MCF 10A (cell line): ENCODE measurements at regions not wholly inside any gene's neighbourhood (a gene's known extent, or its start where the extent isn't known, plus 50 kb on each side); places are given as distances from the start of the nearest gene placed in this dataset.

Source experiments
- BruUV-seq: library from RNA; stranded (reverse); fragments of 400-500 nt; replicated peaks from 2 replicates; lab custom pipeline; 2021; lab: Mats Ljungman, UMichigan
- CTCF ChIA-PET: fragments of 300-600 bp; sonication (Branson Sonifier 250); formaldehyde crosslinking; extraction: SDS; loops from one replicate; lab custom pipeline; 2021; ENCODE audit warnings: antibody characterized with exemption, inconsistent platforms; lab: Yijun Ruan, JAX
- POLR2A ChIA-PET: fragments of 300-600, 350-650 bp; sonication (Branson Sonifier 250); formaldehyde crosslinking; extraction: SDS; loops from one replicate; lab custom pipeline; 2020; ENCODE audit warnings: antibody characterized with exemption, inconsistent platforms; lab: Yijun Ruan, JAX
- DNase-seq: peaks from one replicate; pipeline ENCODE4 v3.0.0-alpha.2; 2018; ENCODE audit not compliant: unreplicated experiment
- H3K27ac Mint-ChIP-seq: one replicate; pipeline ENCODE4 v1.8.0; 2022; ENCODE audit warnings: mild to moderate bottlenecking, low read depth, mixed read lengths; ENCODE audit not compliant: unreplicated experiment
- H3K27me3 Mint-ChIP-seq: one replicate; pipeline ENCODE4 v1.8.0; 2022; ENCODE audit warnings: mixed read lengths; ENCODE audit not compliant: insufficient read depth, unreplicated experiment
- H3K36me3 Mint-ChIP-seq: one replicate; pipeline ENCODE4 v1.8.0; 2022; ENCODE audit warnings: mild to moderate bottlenecking, moderate library complexity, mixed read lengths; ENCODE audit not compliant: insufficient read depth, unreplicated experiment
- H3K4me1 Mint-ChIP-seq: one replicate; pipeline ENCODE4 v1.8.0; 2022; ENCODE audit warnings: mixed read lengths; ENCODE audit not compliant: insufficient read depth, unreplicated experiment
- H3K4me3 Mint-ChIP-seq: one replicate; pipeline ENCODE4 v1.8.0; 2022; ENCODE audit warnings: mild to moderate bottlenecking, moderate library complexity, mixed read lengths; ENCODE audit not compliant: unreplicated experiment
- H3K9me3 Mint-ChIP-seq: one replicate; pipeline ENCODE4 v1.8.0; 2022; ENCODE audit warnings: mixed read lengths; ENCODE audit not compliant: unreplicated experiment
- intact Hi-C: fragments of 100-400 bp; cut with micrococcal nuclease; formaldehyde crosslinking; loops from 2 replicates; pipeline ENCODE4 v1.14.1; 2022
- TF ChIP-seq, protein P1 (sequence below): fragments of 200-600 bp; IDR thresholded peaks from one replicate; pipeline ENCODE4 v1.8.0; 2022; ENCODE audit warnings: antibody characterized with exemption, mild to moderate bottlenecking; ENCODE audit not compliant: unreplicated experiment

DNA sequence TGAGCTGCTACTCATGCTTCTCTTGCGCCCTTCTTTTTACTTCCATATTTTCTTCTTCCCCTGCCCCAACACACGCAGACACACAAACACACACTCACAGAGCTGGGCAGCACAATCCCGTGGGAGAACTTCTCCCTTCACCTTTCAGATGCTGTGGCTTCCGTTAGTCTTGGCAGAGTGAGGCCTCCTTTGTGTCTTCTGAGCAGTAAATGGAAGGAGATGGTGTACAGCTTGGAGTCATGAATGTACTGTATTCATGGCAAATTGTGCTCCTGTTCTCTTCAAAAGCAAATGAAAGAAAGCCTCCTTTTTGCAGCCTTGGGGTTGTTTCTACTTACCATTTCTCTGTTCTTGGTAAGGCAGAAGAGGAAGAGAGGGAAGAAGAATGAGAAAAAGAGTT lies 456.6 kb upstream of the TLE4 start:
- TF ChIP-seq, protein P1, sequence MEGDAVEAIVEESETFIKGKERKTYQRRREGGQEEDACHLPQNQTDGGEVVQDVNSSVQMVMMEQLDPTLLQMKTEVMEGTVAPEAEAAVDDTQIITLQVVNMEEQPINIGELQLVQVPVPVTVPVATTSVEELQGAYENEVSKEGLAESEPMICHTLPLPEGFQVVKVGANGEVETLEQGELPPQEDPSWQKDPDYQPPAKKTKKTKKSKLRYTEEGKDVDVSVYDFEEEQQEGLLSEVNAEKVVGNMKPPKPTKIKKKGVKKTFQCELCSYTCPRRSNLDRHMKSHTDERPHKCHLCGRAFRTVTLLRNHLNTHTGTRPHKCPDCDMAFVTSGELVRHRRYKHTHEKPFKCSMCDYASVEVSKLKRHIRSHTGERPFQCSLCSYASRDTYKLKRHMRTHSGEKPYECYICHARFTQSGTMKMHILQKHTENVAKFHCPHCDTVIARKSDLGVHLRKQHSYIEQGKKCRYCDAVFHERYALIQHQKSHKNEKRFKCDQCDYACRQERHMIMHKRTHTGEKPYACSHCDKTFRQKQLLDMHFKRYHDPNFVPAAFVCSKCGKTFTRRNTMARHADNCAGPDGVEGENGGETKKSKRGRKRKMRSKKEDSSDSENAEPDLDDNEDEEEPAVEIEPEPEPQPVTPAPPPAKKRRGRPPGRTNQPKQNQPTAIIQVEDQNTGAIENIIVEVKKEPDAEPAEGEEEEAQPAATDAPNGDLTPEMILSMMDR, result no peak
- no peaks in the 10 kb centered on the region for H3K9me3 Mint-ChIP-seq
- no peak for DNase-seq
- H3K27ac Mint-ChIP-seq, result no peak overlapping the region
- ChIA-PET CTCF (interaction anchor here (0.6 to 0.9 kb wide), 2 partner anchors 116 to 147 kb away, joined by 3 read pairs; no protein-coding TSS in a partner anchor), POLR2A (interaction anchor here (0.9 kb wide), 1 partner anchor 11 kb away, joined by 4 read pairs; no protein-coding TSS in a partner anchor)
- no peaks in the 10 kb centered on the region for H3K4me1 Mint-ChIP-seq
- intact Hi-C loops, result no loop called here
- no peaks in the 10 kb centered on the region for H3K27me3 Mint-ChIP-seq
- H3K4me3 Mint-ChIP-seq, result no peak overlapping the region
- no peaks in the 10 kb centered on the region for H3K36me3 Mint-ChIP-seq
- no TSS peak for BruUV-seq

DNA sequence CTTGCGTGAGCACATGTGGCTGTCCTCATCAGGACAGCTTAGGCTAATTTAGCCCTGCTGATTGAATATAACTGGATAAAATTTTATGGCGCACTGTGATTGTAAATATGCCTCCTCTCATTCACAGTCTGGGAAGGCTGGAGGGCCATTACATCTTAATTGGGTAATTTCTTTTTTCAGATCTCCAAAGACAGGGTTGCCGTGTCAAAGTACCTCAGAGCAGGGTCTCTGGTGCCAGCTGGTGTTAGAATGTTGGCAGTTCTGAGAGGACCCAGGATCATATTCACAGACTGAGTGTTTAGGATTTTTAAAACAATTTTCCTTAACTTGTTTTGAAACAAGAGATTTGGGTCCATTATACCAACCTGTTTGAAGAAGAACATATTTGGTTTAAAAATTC lies 455.7 kb upstream of the TLE4 start:
- CTCF ChIA-PET, result no interaction called here
- POLR2A ChIA-PET, result interaction anchor here (0.6 kb wide), 1 partner anchor 456 kb away, joined by 3 read pairs; no protein-coding TSS in a partner anchor
- DNase-seq, result no peak
- Mint-ChIP-seq H3K36me3 (no peaks in the 10 kb centered on the region), H3K9me3 (no peaks in the 10 kb centered on the region), H3K4me3 (no peak overlapping the region), H3K27me3 (no peaks in the 10 kb centered on the region), H3K27ac (no peak overlapping the region), H3K4me1 (no peaks in the 10 kb centered on the region)
- intact Hi-C loops, result no loop called here
- no TSS peak for BruUV-seq
- TF ChIP-seq, protein P1, result no peak

DNA sequence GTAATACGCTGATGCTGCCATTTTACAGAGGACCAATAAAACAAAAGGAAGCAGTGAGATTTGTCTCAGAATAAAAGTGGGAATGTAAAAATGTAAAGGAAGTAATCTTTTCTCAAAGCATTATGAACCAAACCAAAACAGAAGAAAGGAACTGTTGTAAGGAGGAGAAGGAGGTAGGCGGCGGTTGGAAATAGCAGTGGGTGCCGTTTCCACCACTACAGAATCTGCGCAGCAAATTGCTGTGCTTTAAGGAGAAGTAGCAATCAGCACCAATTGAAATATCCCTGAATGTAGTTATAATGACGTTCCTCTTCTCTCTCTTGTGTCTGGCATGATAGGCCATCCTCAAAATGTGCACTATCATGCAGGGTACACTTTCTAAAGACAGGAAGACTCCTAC lies 455.1 kb upstream of the TLE4 start:
- TF ChIP-seq, protein P1, result no peak
- intact Hi-C loops, result no loop called here
- ChIA-PET CTCF (interaction anchor here (1.8 kb wide), 1 partner anchor 13 kb away, joined by 7 read pairs; no protein-coding TSS in a partner anchor), POLR2A (interaction anchor here (0.6 kb wide), 1 partner anchor 455 kb away, joined by 3 read pairs; no protein-coding TSS in a partner anchor)
- Mint-ChIP-seq H3K36me3 (no peaks in the 10 kb centered on the region), H3K9me3 (no peaks in the 10 kb centered on the region), H3K4me3 (no peak overlapping the region), H3K27me3 (no peaks in the 10 kb centered on the region), H3K4me1 (no peaks in the 10 kb centered on the region), H3K27ac (no peak overlapping the region)
- no peak for DNase-seq
- no TSS peak for BruUV-seq

DNA sequence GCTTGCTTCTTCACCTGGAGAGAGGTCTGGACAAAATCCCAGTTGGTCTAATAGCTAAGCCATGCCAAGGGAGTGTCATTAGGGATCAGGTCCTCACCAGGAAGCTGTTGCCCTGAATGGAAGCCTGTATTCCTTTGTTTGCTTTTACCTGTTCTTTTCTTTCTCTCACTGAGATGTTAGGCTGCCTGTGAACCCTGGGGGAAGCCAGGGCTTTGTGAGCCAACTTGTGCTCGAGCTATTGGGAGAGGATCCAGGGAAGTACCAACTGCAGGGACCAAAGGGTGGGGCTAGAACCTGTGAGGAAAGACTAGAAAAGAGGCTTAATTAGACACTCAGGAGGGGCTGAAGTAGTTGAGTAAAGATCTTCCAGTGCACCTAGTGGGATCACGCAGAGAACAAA lies 451.2 kb upstream of the TLE4 start:
- TF ChIP-seq, protein P1, result no peak
- ChIA-PET POLR2A (interaction anchor here (0.6 kb wide), 1 partner anchor 140 kb away, joined by 3 read pairs; no protein-coding TSS in a partner anchor), CTCF (interaction anchor here (0.7 to 3.2 kb wide), 3 partner anchors 9 to 300 kb away, joined by 3 to 13 read pairs (median 4); no protein-coding TSS in a partner anchor)
- intact Hi-C loops, result no loop called here
- no peaks in the 10 kb centered on the region for H3K36me3 Mint-ChIP-seq
- no peaks in the 10 kb centered on the region for H3K9me3 Mint-ChIP-seq
- no TSS peak for BruUV-seq
- no peaks in the 10 kb centered on the region for H3K4me1 Mint-ChIP-seq
- H3K27me3 Mint-ChIP-seq, result no peaks in the 10 kb centered on the region
- H3K4me3 Mint-ChIP-seq, result no peak overlapping the region
- no peak for DNase-seq
- H3K27ac Mint-ChIP-seq, result no peak overlapping the region
